Activated CD8-positive, alpha-beta T cell treated with anti-CD3 and anti-CD28 coated beads for 36 hours (primary cell): ENCODE measurements at regions not wholly inside any gene's neighbourhood (a gene's known extent, or its start where the extent isn't known, plus 50 kb on each side); places are given as distances from the start of the nearest gene placed in this dataset.

Experiments used
- ATAC-seq: fragments of 200-7000 bp; cut with Tn5 transposase; one replicate; pipeline ENCODE4 v1.10.0; 2021; ENCODE audit warnings: mild to moderate bottlenecking, moderate library complexity
- CTCF ChIA-PET: fragments of 350-600 bp; sonication (Branson Sonifier 250); formaldehyde crosslinking; loops from one replicate; lab custom pipeline; 2021; ENCODE audit warnings: antibody characterized with exemption; lab: Charles Lee
- POLR2A ChIA-PET: fragments of 350-600 bp; sonication (Branson Sonifier 250); formaldehyde crosslinking; loops from one replicate; lab custom pipeline; 2021; ENCODE audit warnings: antibody characterized with exemption; lab: Charles Lee
- DNase-seq: peaks from one replicate; pipeline ENCODE4 v3.0.0-alpha.2; 2020
- H3K27ac Mint-ChIP-seq: one replicate; pipeline ENCODE4 v1.8.0; 2021; ENCODE audit warnings: mild to moderate bottlenecking, mixed read lengths
- H3K27me3 Mint-ChIP-seq: one replicate; pipeline ENCODE4 v1.8.0; 2021; ENCODE audit warnings: mixed read lengths
- H3K36me3 Mint-ChIP-seq: one replicate; pipeline ENCODE4 v1.8.0; 2021; ENCODE audit warnings: low read depth, mixed read lengths
- H3K4me1 Mint-ChIP-seq: one replicate; pipeline ENCODE4 v1.8.0; 2021; ENCODE audit warnings: low read depth, mixed read lengths
- H3K4me3 Mint-ChIP-seq: one replicate; pipeline ENCODE4 v1.8.0; 2021; ENCODE audit warnings: mild to moderate bottlenecking, moderate library complexity, mixed read lengths
- H3K9me3 Mint-ChIP-seq: one replicate; pipeline ENCODE4 v1.8.0; 2021; ENCODE audit warnings: mixed read lengths
- CTCF ChIP-seq: fragments of 200-600 bp; IDR thresholded peaks from one replicate; pipeline ENCODE4 v1.8.0; 2022; ENCODE audit warnings: antibody characterized with exemption, mild to moderate bottlenecking
- intact Hi-C: fragments of 100-400 bp; cut with micrococcal nuclease; formaldehyde crosslinking; loops from one replicate; pipeline ENCODE4 v1.10.0; 2022

- Mint-ChIP-seq H3K36me3 (peaks cover 6% of the 10 kb centered on the region), H3K4me3 (no peak overlapping the region), H3K27me3 (no peaks in the 10 kb centered on the region), H3K9me3 (peaks cover 20% of the 10 kb centered on the region), H3K27ac (no peak overlapping the region), H3K4me1 (no peaks in the 10 kb centered on the region)
- DNase-seq (no peak), ATAC-seq (no peak)
- intact Hi-C loops: no loop called here
- TF ChIP-seq CTCF: no peak
- CTCF ChIA-PET: interaction anchor here (0.9 kb wide), 1 partner anchor 12 kb away, joined by 3 read pairs; no protein-coding TSS in a partner anchor
- POLR2A ChIA-PET: no interaction called here
Observed at GRCh38 chr6:156146891-156147290, 630.3 kb upstream of the ARID1B start.

GRCh38 chr6:156131221-156131903 lies 645.8 kb upstream of the ARID1B start:
- Mint-ChIP-seq H3K9me3 (peaks cover 6% of the 10 kb centered on the region), H3K36me3 (no peaks in the 10 kb centered on the region), H3K27me3 (no peaks in the 10 kb centered on the region), H3K4me3 (no peak overlapping the region), H3K4me1 (no peaks in the 10 kb centered on the region), H3K27ac (no peak overlapping the region)
- ATAC-seq: no peak
- ChIA-PET CTCF (no interaction called here), POLR2A (no interaction called here)
- TF ChIP-seq CTCF: no peak
- intact Hi-C loops: no loop called here
- no peak for DNase-seq

GRCh38 chr6:156126535-156126934 lies 650.6 kb upstream of the ARID1B start:
- no peak for TF ChIP-seq CTCF
- Mint-ChIP-seq H3K4me1 (no peaks in the 10 kb centered on the region), H3K27me3 (no peaks in the 10 kb centered on the region), H3K4me3 (no peak overlapping the region), H3K36me3 (no peaks in the 10 kb centered on the region), H3K27ac (no peak overlapping the region), H3K9me3 (no peaks in the 10 kb centered on the region)
- no peak for ATAC-seq
- ChIA-PET CTCF (no interaction called here), POLR2A (no interaction called here)
- intact Hi-C loops: no loop called here
- DNase-seq: no peak

- Mint-ChIP-seq H3K27me3 (no peaks in the 10 kb centered on the region), H3K9me3 (no peaks in the 10 kb centered on the region), H3K36me3 (no peaks in the 10 kb centered on the region), H3K4me1 (no peaks in the 10 kb centered on the region), H3K27ac (no peak overlapping the region), H3K4me3 (no peak overlapping the region)
- intact Hi-C loops: no loop called here
- DNase-seq (no peak), ATAC-seq (no peak)
- no peak for TF ChIP-seq CTCF
- CTCF ChIA-PET: no interaction called here
- POLR2A ChIA-PET: no interaction called here
Observed at GRCh38 chr6:156125844-156126243, 651.3 kb upstream of the ARID1B start.

- H3K9me3 Mint-ChIP-seq: no peaks in the 10 kb centered on the region
- ATAC-seq (no peak), DNase-seq (no peak)
- no peak for TF ChIP-seq CTCF
- CTCF ChIA-PET: no interaction called here
- H3K27ac Mint-ChIP-seq: no peak overlapping the region
- no peaks in the 10 kb centered on the region for H3K36me3 Mint-ChIP-seq
- no peaks in the 10 kb centered on the region for H3K27me3 Mint-ChIP-seq
- intact Hi-C loops: no loop called here
- POLR2A ChIA-PET: no interaction called here
- no peaks in the 10 kb centered on the region for H3K4me1 Mint-ChIP-seq
- H3K4me3 Mint-ChIP-seq: no peak overlapping the region
Observed at GRCh38 chr6:156123731-156124130, 653.4 kb upstream of the ARID1B start.
